HEK293 (cell line): ENCODE measurements at regions not wholly inside any gene's neighbourhood (a gene's known extent, or its start where the extent isn't known, plus 50 kb on each side); places are given as distances from the start of the nearest gene placed in this dataset.

Experiments used
- BCL11B ChIP-seq: fragments of 450-650 bp; formaldehyde crosslinking; IDR thresholded peaks from 2 replicates; pipeline ENCODE4 v1.5.1; 2016; ENCODE audit warnings: low read depth, missing biosample characterization, missing genetic modification characterization
- GLI2 ChIP-seq: fragments of 450-650 bp; formaldehyde crosslinking; IDR thresholded peaks from 2 replicates; pipeline ENCODE4; 2017; ENCODE audit warnings: missing biosample characterization, missing genetic modification characterization, low read depth, borderline replicate concordance
- KLF9 ChIP-seq: fragments of 450-650 bp; formaldehyde crosslinking; IDR thresholded peaks from 2 replicates; pipeline ENCODE4 v1.5.1; 2016; ENCODE audit warnings: missing biosample characterization, missing genetic modification characterization, low read depth
- PBX3 ChIP-seq: sonication (generic); formaldehyde crosslinking; IDR thresholded peaks from 2 replicates; pipeline ENCODE4 v1.8.1; 2022; ENCODE audit warnings: mild to moderate bottlenecking, moderate library complexity, missing genetic modification reagents
- PRDM4 ChIP-seq: fragments of 450-650 bp; formaldehyde crosslinking; IDR thresholded peaks from 2 replicates; pipeline ENCODE4 v1.5.1; 2017; ENCODE audit warnings: missing biosample characterization, missing genetic modification characterization
- RBAK ChIP-seq: fragments of 450-650 bp; formaldehyde crosslinking; IDR thresholded peaks from 2 replicates; pipeline ENCODE4 v1.5.1; 2016; ENCODE audit warnings: missing biosample characterization, missing genetic modification characterization
- SP2 ChIP-seq: fragments of 450-650 bp; formaldehyde crosslinking; IDR thresholded peaks from 2 replicates; pipeline ENCODE4 v1.5.1; 2016; ENCODE audit warnings: missing biosample characterization, missing genetic modification characterization
- TSHZ1 ChIP-seq: fragments of 450-650 bp; formaldehyde crosslinking; IDR thresholded peaks from 2 replicates; pipeline ENCODE4 v1.5.1; 2016; ENCODE audit warnings: missing biosample characterization, missing genetic modification characterization, borderline replicate concordance
- ZFHX2 ChIP-seq: fragments of 450-650 bp; formaldehyde crosslinking; conservative IDR thresholded peaks from 2 replicates; pipeline ENCODE4 v1.5.1; 2016; ENCODE audit warnings: missing biosample characterization, missing genetic modification characterization
- ZFP37 ChIP-seq: fragments of 450-650 bp; formaldehyde crosslinking; IDR thresholded peaks from 2 replicates; pipeline ENCODE4 v1.5.1; 2016; ENCODE audit warnings: missing biosample characterization, missing genetic modification characterization
- ZNF19 ChIP-seq: fragments of 450-650 bp; formaldehyde crosslinking; IDR thresholded peaks from 2 replicates; pipeline ENCODE4; 2016; ENCODE audit warnings: missing biosample characterization, missing genetic modification characterization, low read depth
- ZNF221 ChIP-seq: fragments of 450-650 bp; formaldehyde crosslinking; IDR thresholded peaks from 2 replicates; pipeline ENCODE4 v1.5.1; 2017; ENCODE audit warnings: missing biosample characterization, missing genetic modification characterization, borderline replicate concordance
- ZNF37A ChIP-seq: fragments of 450-650 bp; IDR thresholded peaks from 2 replicates; pipeline ENCODE4 v1.5.1; 2018; ENCODE audit warnings: missing biosample characterization, missing genetic modification characterization
- ZNF404 ChIP-seq: fragments of 450-650 bp; formaldehyde crosslinking; IDR thresholded peaks from 2 replicates; pipeline ENCODE4 v1.5.1; 2017; ENCODE audit warnings: missing biosample characterization, missing genetic modification characterization
- ZNF529 ChIP-seq: fragments of 450-650 bp; formaldehyde crosslinking; IDR thresholded peaks from 2 replicates; pipeline ENCODE4 v1.5.1; 2017; ENCODE audit warnings: missing genetic modification characterization, missing biosample characterization; ENCODE audit not compliant: insufficient replicate concordance
- ZNF530 ChIP-seq: fragments of 450-650 bp; formaldehyde crosslinking; IDR thresholded peaks from 2 replicates; pipeline ENCODE4 v1.5.1; 2016; ENCODE audit warnings: low read depth, missing biosample characterization, missing genetic modification characterization
- ZNF692 ChIP-seq: fragments of 450-650 bp; formaldehyde crosslinking; IDR thresholded peaks from 2 replicates; pipeline ENCODE4 v1.5.1; 2016; ENCODE audit warnings: missing biosample characterization, missing genetic modification characterization
- ZNF701 ChIP-seq: fragments of 450-650 bp; formaldehyde crosslinking; IDR thresholded peaks from 2 replicates; pipeline ENCODE4 v1.5.1; 2016; ENCODE audit warnings: missing biosample characterization, missing genetic modification characterization
- ZNF776 ChIP-seq: fragments of 450-650 bp; formaldehyde crosslinking; IDR thresholded peaks from 2 replicates; pipeline ENCODE4 v1.5.0; 2017; ENCODE audit warnings: missing biosample characterization, missing genetic modification characterization, borderline replicate concordance
- ZNF777 ChIP-seq: fragments of 450-650 bp; formaldehyde crosslinking; IDR thresholded peaks from 2 replicates; pipeline ENCODE4 v1.5.1; 2017; ENCODE audit warnings: missing biosample characterization, missing genetic modification characterization, borderline replicate concordance
- ZNF843 ChIP-seq: fragments of 450-650 bp; formaldehyde crosslinking; IDR thresholded peaks from 2 replicates; pipeline ENCODE4 v1.5.1; 2016; ENCODE audit warnings: missing biosample characterization, missing genetic modification characterization
- TF ChIP-seq, protein P1 (sequence below): fragments of 450-650 bp; formaldehyde crosslinking; IDR thresholded peaks from 2 replicates; pipeline ENCODE4 v1.5.1; 2016; ENCODE audit warnings: missing biosample characterization, missing genetic modification characterization
- TF ChIP-seq, protein P2 (sequence below): fragments of 450-650 bp; formaldehyde crosslinking; conservative IDR thresholded peaks from 2 replicates; pipeline ENCODE4 v1.5.1; 2016; ENCODE audit warnings: low read depth, missing biosample characterization, missing genetic modification characterization

GRCh38 chr11:112321501-112322172 is 61.0 kb upstream of the PLET1 start (continued):
- TF ChIP-seq, protein P1, sequence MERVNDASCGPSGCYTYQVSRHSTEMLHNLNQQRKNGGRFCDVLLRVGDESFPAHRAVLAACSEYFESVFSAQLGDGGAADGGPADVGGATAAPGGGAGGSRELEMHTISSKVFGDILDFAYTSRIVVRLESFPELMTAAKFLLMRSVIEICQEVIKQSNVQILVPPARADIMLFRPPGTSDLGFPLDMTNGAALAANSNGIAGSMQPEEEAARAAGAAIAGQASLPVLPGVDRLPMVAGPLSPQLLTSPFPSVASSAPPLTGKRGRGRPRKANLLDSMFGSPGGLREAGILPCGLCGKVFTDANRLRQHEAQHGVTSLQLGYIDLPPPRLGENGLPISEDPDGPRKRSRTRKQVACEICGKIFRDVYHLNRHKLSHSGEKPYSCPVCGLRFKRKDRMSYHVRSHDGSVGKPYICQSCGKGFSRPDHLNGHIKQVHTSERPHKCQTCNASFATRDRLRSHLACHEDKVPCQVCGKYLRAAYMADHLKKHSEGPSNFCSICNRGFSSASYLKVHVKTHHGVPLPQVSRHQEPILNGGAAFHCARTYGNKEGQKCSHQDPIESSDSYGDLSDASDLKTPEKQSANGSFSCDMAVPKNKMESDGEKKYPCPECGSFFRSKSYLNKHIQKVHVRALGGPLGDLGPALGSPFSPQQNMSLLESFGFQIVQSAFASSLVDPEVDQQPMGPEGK (tag by site-specific recombination), result peak; percentile 66
- TF ChIP-seq ZNF37A (tag by site-specific recombination), result no peak
- peak; percentile 12; the same call in 1 of the 2 replicates for TF ChIP-seq ZFHX2 (tag by site-specific recombination)
- 0 out of 2 replicates have a peak, but pooled peaks have one; percentile 51 for TF ChIP-seq TSHZ1 (tag by site-specific recombination)
- peak; percentile 65; the same call in 1 of the 2 replicates for TF ChIP-seq ZNF692 (tag by site-specific recombination)
- peak; percentile 17; the same call in 1 of the 2 replicates for TF ChIP-seq PRDM4 (tag by site-specific recombination)
- TF ChIP-seq, protein P2, sequence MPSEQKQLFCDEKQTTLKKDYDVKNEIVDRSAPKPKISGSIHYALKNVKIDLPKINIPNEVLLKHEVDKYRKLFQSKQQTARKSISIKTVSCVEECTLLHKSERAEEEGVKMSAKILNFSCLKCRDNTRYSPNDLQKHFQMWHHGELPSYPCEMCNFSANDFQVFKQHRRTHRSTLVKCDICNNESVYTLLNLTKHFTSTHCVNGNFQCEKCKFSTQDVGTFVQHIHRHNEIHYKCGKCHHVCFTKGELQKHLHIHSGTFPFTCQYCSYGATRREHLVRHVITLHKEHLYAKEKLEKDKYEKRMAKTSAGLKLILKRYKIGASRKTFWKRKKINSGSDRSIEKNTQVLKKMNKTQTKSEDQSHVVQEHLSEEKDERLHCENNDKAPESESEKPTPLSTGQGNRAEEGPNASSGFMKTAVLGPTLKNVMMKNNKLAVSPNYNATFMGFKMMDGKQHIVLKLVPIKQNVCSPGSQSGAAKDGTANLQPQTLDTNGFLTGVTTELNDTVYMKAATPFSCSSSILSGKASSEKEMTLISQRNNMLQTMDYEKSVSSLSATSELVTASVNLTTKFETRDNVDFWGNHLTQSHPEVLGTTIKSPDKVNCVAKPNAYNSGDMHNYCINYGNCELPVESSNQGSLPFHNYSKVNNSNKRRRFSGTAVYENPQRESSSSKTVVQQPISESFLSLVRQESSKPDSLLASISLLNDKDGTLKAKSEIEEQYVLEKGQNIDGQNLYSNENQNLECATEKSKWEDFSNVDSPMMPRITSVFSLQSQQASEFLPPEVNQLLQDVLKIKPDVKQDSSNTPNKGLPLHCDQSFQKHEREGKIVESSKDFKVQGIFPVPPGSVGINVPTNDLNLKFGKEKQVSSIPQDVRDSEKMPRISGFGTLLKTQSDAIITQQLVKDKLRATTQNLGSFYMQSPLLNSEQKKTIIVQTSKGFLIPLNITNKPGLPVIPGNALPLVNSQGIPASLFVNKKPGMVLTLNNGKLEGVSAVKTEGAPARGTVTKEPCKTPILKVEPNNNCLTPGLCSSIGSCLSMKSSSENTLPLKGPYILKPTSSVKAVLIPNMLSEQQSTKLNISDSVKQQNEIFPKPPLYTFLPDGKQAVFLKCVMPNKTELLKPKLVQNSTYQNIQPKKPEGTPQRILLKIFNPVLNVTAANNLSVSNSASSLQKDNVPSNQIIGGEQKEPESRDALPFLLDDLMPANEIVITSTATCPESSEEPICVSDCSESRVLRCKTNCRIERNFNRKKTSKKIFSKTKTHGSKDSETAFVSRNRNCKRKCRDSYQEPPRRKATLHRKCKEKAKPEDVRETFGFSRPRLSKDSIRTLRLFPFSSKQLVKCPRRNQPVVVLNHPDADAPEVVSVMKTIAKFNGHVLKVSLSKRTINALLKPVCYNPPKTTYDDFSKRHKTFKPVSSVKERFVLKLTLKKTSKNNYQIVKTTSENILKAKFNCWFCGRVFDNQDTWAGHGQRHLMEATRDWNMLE (tag by site-specific recombination), result peak; percentile 44; the same call in 1 of the 2 replicates
- TF ChIP-seq ZNF404 (tag by site-specific recombination), result no peak
- no peak for TF ChIP-seq ZFP37 (tag by site-specific recombination)
- peak; percentile 69; the same call in 1 of the 2 replicates for TF ChIP-seq ZNF843
- TF ChIP-seq BCL11B (tag by site-specific recombination), result peak; percentile 53; the same call in 1 of the 2 replicates
- TF ChIP-seq ZNF221 (tag by site-specific recombination), result no peak
- TF ChIP-seq KLF9 (tag by site-specific recombination), result no peak
- TF ChIP-seq SP2 (tag by site-specific recombination), result peak; percentile 11; the same call in 1 of the 2 replicates
- no peak for TF ChIP-seq ZNF701 (tag by site-specific recombination)
- no peak for TF ChIP-seq PBX3
- TF ChIP-seq ZNF530, result no peak
- TF ChIP-seq ZNF529 (tag by site-specific recombination), result no peak
- TF ChIP-seq ZNF19 (tag by site-specific recombination), result no peak
- no peak for TF ChIP-seq ZNF776
- no peak for TF ChIP-seq RBAK (tag by site-specific recombination)
- TF ChIP-seq GLI2 (tag by site-specific recombination), result no peak
- TF ChIP-seq ZNF777 (tag by site-specific recombination), result no peak
